K562 (cell line): ENCODE measurements at regions not wholly inside any gene's neighbourhood (a gene's known extent, or its start where the extent isn't known, plus 50 kb on each side); places are given as distances from the start of the nearest gene placed in this dataset.

ENCODE experiments used
- BRF1 ChIP-seq: IDR thresholded peaks from 3 replicates; pipeline ENCODE4 v1.6.1; 2011; ENCODE audit warnings: borderline replicate concordance, mild to moderate bottlenecking; ENCODE audit not compliant: insufficient read length; ENCODE audit errors: extremely low read depth
- CTCF ChIP-seq, 3 experiments: IDR thresholded peaks in 2 of 3; conservative IDR thresholded peaks in 1 of 3; 2 replicates each; pipeline ENCODE4 v1.5.1; 2011 to 2012; ENCODE audit warnings: low read length in 3 of 3, mild to moderate bottlenecking in 3 of 3, control low read depth in 2 of 3, improper control_type of control experiment in 1 of 3, inconsistent platforms in 1 of 3, low read depth in 1 of 3, mixed read lengths in 1 of 3, moderate library complexity in 1 of 3; ENCODE audit not compliant: insufficient read depth in 2 of 3
- KAT8 ChIP-seq: fragments of 450-650 bp; IDR thresholded peaks from 2 replicates; pipeline ENCODE4 v1.6.1; 2016; ENCODE audit warnings: low read depth, mild to moderate bottlenecking
- NFIC ChIP-seq: fragments of 450-650 bp; IDR thresholded peaks from 2 replicates; pipeline ENCODE4 v1.6.1; 2017; ENCODE audit warnings: mild to moderate bottlenecking, inconsistent platforms
- ZBTB8A ChIP-seq: fragments of 450-650 bp; IDR thresholded peaks from 2 replicates; pipeline ENCODE4 v1.6.1; 2018; ENCODE audit warnings: mild to moderate bottlenecking, moderate library complexity; ENCODE audit not compliant: partially characterized antibody
- TF ChIP-seq, protein P1 (sequence below): sonication (generic); formaldehyde crosslinking; IDR thresholded peaks from 2 replicates; pipeline ENCODE4 v1.8.1; 2022; ENCODE audit warnings: missing genetic modification reagents

DNA sequence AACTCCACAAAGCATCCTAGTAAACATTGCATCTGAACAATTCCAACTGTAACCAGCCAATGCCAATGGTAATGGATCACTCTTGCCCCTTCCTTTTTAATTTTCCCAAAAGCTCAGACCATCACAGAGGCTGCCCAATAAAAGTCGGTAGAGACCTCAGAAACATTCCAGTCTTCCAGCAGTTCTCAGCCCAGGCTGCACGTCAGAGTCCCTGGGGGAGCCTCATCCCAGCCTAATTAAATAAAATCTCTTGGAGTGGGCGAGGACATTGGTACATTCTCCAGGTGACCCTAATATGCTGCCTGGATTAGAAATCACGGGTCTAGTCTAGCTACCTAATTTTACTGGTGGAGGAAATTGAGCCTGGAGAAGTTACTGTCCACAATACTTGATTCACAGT lies 117.1 kb upstream of the MYOCD start:
- TF ChIP-seq CTCF (IDR thresholded peaks at IDR 0.05 in 2 of 3, conservative IDR thresholded peaks at IDR 0.05 in 1 of 3; ENCODE audit: insufficient read depth in 2 of 3, low read depth in 1 of 3, low read length in 3 of 3) (no peak), BRF1 (no peak), NFIC (no peak), ZBTB8A (no peak), KAT8 (no peak)
- TF ChIP-seq, protein P1, sequence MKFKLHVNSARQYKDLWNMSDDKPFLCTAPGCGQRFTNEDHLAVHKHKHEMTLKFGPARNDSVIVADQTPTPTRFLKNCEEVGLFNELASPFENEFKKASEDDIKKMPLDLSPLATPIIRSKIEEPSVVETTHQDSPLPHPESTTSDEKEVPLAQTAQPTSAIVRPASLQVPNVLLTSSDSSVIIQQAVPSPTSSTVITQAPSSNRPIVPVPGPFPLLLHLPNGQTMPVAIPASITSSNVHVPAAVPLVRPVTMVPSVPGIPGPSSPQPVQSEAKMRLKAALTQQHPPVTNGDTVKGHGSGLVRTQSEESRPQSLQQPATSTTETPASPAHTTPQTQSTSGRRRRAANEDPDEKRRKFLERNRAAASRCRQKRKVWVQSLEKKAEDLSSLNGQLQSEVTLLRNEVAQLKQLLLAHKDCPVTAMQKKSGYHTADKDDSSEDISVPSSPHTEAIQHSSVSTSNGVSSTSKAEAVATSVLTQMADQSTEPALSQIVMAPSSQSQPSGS (CRISPR knock-in tag): no peak
